ENCODE measurements at regions not wholly inside any gene's neighbourhood (a gene's known extent, or its start where the extent isn't known, plus 50 kb on each side); places are given as distances from the start of the nearest gene placed in this dataset.
A peak's percentile ranks its signal among the peaks of the same experiment; 100 is the strongest.

- no peak for DNase-seq (ENCODE audit: low spot score)
- peak overlapping the region in 1 of 2 donors; percentile 82 for H3K9ac ChIP-seq (ENCODE audit: low read depth in 1 of 2, low read length in 2 of 2)
- TF ChIP-seq REST (IDR thresholded peaks at IDR 0.05) = no peak
- TF ChIP-seq FOXA1 (IDR thresholded peaks at IDR 0.05) = no peak
- no peak for TF ChIP-seq SP1 (IDR thresholded peaks at IDR 0.05)
- TF ChIP-seq YY1 (IDR thresholded peaks at IDR 0.05) = no peak
- no peak for TF ChIP-seq TAF1 (conservative IDR thresholded peaks at IDR 0.05)
- TF ChIP-seq GABPA (IDR thresholded peaks at IDR 0.05 in 1 of 2, conservative IDR thresholded peaks at IDR 0.05 in 1 of 2) = no peak
- no peak for TF ChIP-seq NR2F2 (IDR thresholded peaks at IDR 0.05)
- TF ChIP-seq JUND (IDR thresholded peaks at IDR 0.05) = no peak
Observed at GRCh38 chr5:88503041-88503345, 234.3 kb upstream of the TMEM161B start.

GRCh38 chr5:88502179-88503040 lies 233.8 kb upstream of the TMEM161B start:
- no peaks in the 10 kb centered on the region for H3K36me3 ChIP-seq (ENCODE audit: control insufficient read depth in 4 of 4, insufficient read depth in 3 of 4, low read depth in 1 of 4, low read length in 3 of 4)
- 14% methylated on average over 6 of the region's 6 CpGs for WGBS
- peak in 1 of 2 donors; percentile 6 for TF ChIP-seq RAD21 (IDR thresholded peaks at IDR 0.05)
- no peak for TF ChIP-seq TAF1 (conservative IDR thresholded peaks at IDR 0.05)
- TF ChIP-seq FOXA2 (IDR thresholded peaks at IDR 0.05) = no peak
- H3K27ac ChIP-seq (ENCODE audit: low read depth in 1 of 2, low read length in 2 of 2) = peak overlapping the region; percentile 15 to 51
- peak overlapping the region; percentile 73 to 89 (median 86) for H3K4me3 ChIP-seq (ENCODE audit: low read depth in 1 of 3, low read length in 3 of 3)
- H3K27me3 ChIP-seq (ENCODE audit: control insufficient read depth in 4 of 4, insufficient read depth in 4 of 4, low read length in 3 of 4) = no peaks in the 10 kb centered on the region
- no peak for DNase-seq (ENCODE audit: low spot score)
- H3K9me3 ChIP-seq (ENCODE audit: control insufficient read depth in 4 of 4, low read length in 3 of 4) = no peaks in the 10 kb centered on the region
- H3K9ac ChIP-seq (ENCODE audit: low read depth in 1 of 2, low read length in 2 of 2) = peak overlapping the region in 1 of 2 donors; percentile 82
- H3K4me1 ChIP-seq (ENCODE audit: control insufficient read depth in 4 of 4, insufficient read depth in 4 of 4, low read length in 3 of 4) = peaks cover 0 to 6% (median 2%) of the 10 kb centered on the region in 4 donors

More at GRCh38 chr5:88503041-88503345, 234.3 kb upstream of the TMEM161B start:
- peak overlapping the region; percentile 73 to 89 (median 86) for H3K4me3 ChIP-seq (ENCODE audit: low read depth in 1 of 3, low read length in 3 of 3)
- no peaks in the 10 kb centered on the region for H3K27me3 ChIP-seq (ENCODE audit: control insufficient read depth in 4 of 4, insufficient read depth in 4 of 4, low read length in 3 of 4)
- H3K4me1 ChIP-seq (ENCODE audit: control insufficient read depth in 4 of 4, insufficient read depth in 4 of 4, low read length in 3 of 4) = peaks cover 0 to 6% (median 2%) of the 10 kb centered on the region in 4 donors
- no peaks in the 10 kb centered on the region for H3K36me3 ChIP-seq (ENCODE audit: control insufficient read depth in 4 of 4, insufficient read depth in 3 of 4, low read depth in 1 of 4, low read length in 3 of 4)
- H3K9me3 ChIP-seq (ENCODE audit: control insufficient read depth in 4 of 4, low read length in 3 of 4) = no peaks in the 10 kb centered on the region
- H3K27ac ChIP-seq (ENCODE audit: low read depth in 1 of 2, low read length in 2 of 2) = peak overlapping the region in 1 of 2 donors; percentile 51
- 12% methylated on average over 2 of the region's 2 CpGs for WGBS

GRCh38 chr5:88495810-88496209 lies 227.2 kb upstream of the TMEM161B start:
- no peaks in the 10 kb centered on the region for H3K9me3 ChIP-seq (ENCODE audit: control insufficient read depth in 4 of 4, low read length in 3 of 4)
- TF ChIP-seq MAX (IDR thresholded peaks at IDR 0.05) = no peak
- TF ChIP-seq HNF4A (conservative IDR thresholded peaks at IDR 0.05) = no peak
- TF ChIP-seq HNF4G (IDR thresholded peaks at IDR 0.05) = no peak
- TF ChIP-seq ZBTB33 (IDR thresholded peaks at IDR 0.05) = no peak
- TF ChIP-seq FOXA1 (IDR thresholded peaks at IDR 0.05) = no peak
- TF ChIP-seq REST (IDR thresholded peaks at IDR 0.05) = no peak
- no peak for TF ChIP-seq YY1 (IDR thresholded peaks at IDR 0.05)
- TF ChIP-seq TAF1 (conservative IDR thresholded peaks at IDR 0.05) = no peak
- DNase-seq (ENCODE audit: low spot score) = no peak
- no peaks in the 10 kb centered on the region for H3K27me3 ChIP-seq (ENCODE audit: control insufficient read depth in 4 of 4, insufficient read depth in 4 of 4, low read length in 3 of 4)
- no peak overlapping the region for H3K9ac ChIP-seq (ENCODE audit: low read depth in 1 of 2, low read length in 2 of 2)
- 64% methylated on average over 2 of the region's 2 CpGs for WGBS
- H3K4me3 ChIP-seq (ENCODE audit: low read depth in 1 of 3, low read length in 3 of 3) = no peak overlapping the region
- no peaks in the 10 kb centered on the region for H3K36me3 ChIP-seq (ENCODE audit: control insufficient read depth in 4 of 4, insufficient read depth in 3 of 4, low read depth in 1 of 4, low read length in 3 of 4)
- H3K27ac ChIP-seq (ENCODE audit: low read depth in 1 of 2, low read length in 2 of 2) = no peak overlapping the region
- no peaks in the 10 kb centered on the region for H3K4me1 ChIP-seq (ENCODE audit: control insufficient read depth in 4 of 4, insufficient read depth in 4 of 4, low read length in 3 of 4)
